ES-I3 (cell line): ENCODE measurements at regions not wholly inside any gene's neighbourhood (a gene's known extent, or its start where the extent isn't known, plus 50 kb on each side); places are given as distances from the start of the nearest gene placed in this dataset.

Experiments
- H3K36me3 ChIP-seq: 2 replicates; pipeline ENCODE4 v1.6.1; 2013; ENCODE audit warnings: mild to moderate bottlenecking, low read length, control low read depth, moderate library complexity; ENCODE audit not compliant: insufficient read depth
- H3K4me1 ChIP-seq: 2 replicates; pipeline ENCODE4 v1.6.1; 2013; ENCODE audit warnings: mild to moderate bottlenecking, control low read depth, low read length; ENCODE audit not compliant: insufficient read depth
- H3K9ac ChIP-seq: 2 replicates; pipeline ENCODE4 v1.6.1; 2013; ENCODE audit warnings: low read depth, mild to moderate bottlenecking, low read length, moderate library complexity
- H3K9me3 ChIP-seq: 2 replicates; pipeline ENCODE4 v1.6.1; 2013; ENCODE audit warnings: mild to moderate bottlenecking, low read length, moderate library complexity; ENCODE audit not compliant: control insufficient read depth, insufficient read depth

GRCh38 chr14:82113710-82114109 is 580.1 kb upstream of the SEL1L start:
- Histone ChIP-seq H3K9ac (no peak overlapping the region), H3K4me1 (no peaks in the 10 kb centered on the region), H3K36me3 (no peaks in the 10 kb centered on the region), H3K9me3 (no peaks in the 10 kb centered on the region)

- Histone ChIP-seq H3K4me1 (no peaks in the 10 kb centered on the region), H3K9ac (no peak overlapping the region), H3K36me3 (no peaks in the 10 kb centered on the region), H3K9me3 (no peaks in the 10 kb centered on the region)
Observed at GRCh38 chr14:82116721-82117120, 583.1 kb upstream of the SEL1L start.

- H3K9ac ChIP-seq = no peak overlapping the region
- H3K9me3 ChIP-seq = no peaks in the 10 kb centered on the region
- H3K36me3 ChIP-seq = no peaks in the 10 kb centered on the region
- H3K4me1 ChIP-seq = no peaks in the 10 kb centered on the region
Observed at GRCh38 chr14:82122655-82123054, 589.0 kb upstream of the SEL1L start.

GRCh38 chr14:82124511-82124910 is 590.9 kb upstream of the SEL1L start:
- Histone ChIP-seq H3K36me3 (no peaks in the 10 kb centered on the region), H3K4me1 (no peaks in the 10 kb centered on the region), H3K9ac (no peak overlapping the region), H3K9me3 (no peaks in the 10 kb centered on the region)

- Histone ChIP-seq H3K36me3 (no peaks in the 10 kb centered on the region), H3K9ac (no peak overlapping the region), H3K9me3 (no peaks in the 10 kb centered on the region), H3K4me1 (no peaks in the 10 kb centered on the region)
Observed at GRCh38 chr14:82126006-82126405, 592.4 kb upstream of the SEL1L start.

- H3K36me3 ChIP-seq = no peaks in the 10 kb centered on the region
- H3K9me3 ChIP-seq = no peaks in the 10 kb centered on the region
- no peaks in the 10 kb centered on the region for H3K4me1 ChIP-seq
- no peak overlapping the region for H3K9ac ChIP-seq
Observed at GRCh38 chr14:82134411-82134810, 600.8 kb upstream of the SEL1L start.

- Histone ChIP-seq H3K4me1 (no peaks in the 10 kb centered on the region), H3K9ac (no peak overlapping the region), H3K9me3 (peaks cover 3% of the 10 kb centered on the region), H3K36me3 (no peaks in the 10 kb centered on the region)
Observed at GRCh38 chr14:82138431-82138830, 604.8 kb upstream of the SEL1L start.

- H3K36me3 ChIP-seq = no peaks in the 10 kb centered on the region
- H3K9me3 ChIP-seq = no peaks in the 10 kb centered on the region
- H3K4me1 ChIP-seq = no peaks in the 10 kb centered on the region
Observed at GRCh38 chr14:82146846-82147245, 613.2 kb upstream of the SEL1L start.

GRCh38 chr14:82153689-82154088 is 620.0 kb upstream of the SEL1L start:
- H3K9ac ChIP-seq = no peak overlapping the region
- H3K4me1 ChIP-seq = no peaks in the 10 kb centered on the region
- H3K36me3 ChIP-seq = no peaks in the 10 kb centered on the region
- no peaks in the 10 kb centered on the region for H3K9me3 ChIP-seq

More at GRCh38 chr14:82146846-82147245, 613.2 kb upstream of the SEL1L start:
- no peak overlapping the region for H3K9ac ChIP-seq

- no peak overlapping the region for H3K9ac ChIP-seq
- H3K36me3 ChIP-seq = no peaks in the 10 kb centered on the region
- H3K4me1 ChIP-seq = no peaks in the 10 kb centered on the region
- no peaks in the 10 kb centered on the region; the same call in 1 of the 2 replicates for H3K9me3 ChIP-seq
Observed at GRCh38 chr14:82159624-82160023, 626.0 kb upstream of the SEL1L start.

- Histone ChIP-seq H3K9me3 (no peaks in the 10 kb centered on the region; the same call in 1 of the 2 replicates), H3K36me3 (no peaks in the 10 kb centered on the region), H3K4me1 (no peaks in the 10 kb centered on the region), H3K9ac (no peak overlapping the region)
Observed at GRCh38 chr14:82180139-82180538, 646.5 kb upstream of the SEL1L start.

- no peaks in the 10 kb centered on the region for H3K4me1 ChIP-seq
- H3K9me3 ChIP-seq = no peaks in the 10 kb centered on the region; the same call in 1 of the 2 replicates
- H3K36me3 ChIP-seq = no peaks in the 10 kb centered on the region
- no peak overlapping the region for H3K9ac ChIP-seq
Observed at GRCh38 chr14:82182646-82183045, 649.0 kb upstream of the SEL1L start.

GRCh38 chr14:82190742-82191141 is 657.1 kb upstream of the SEL1L start:
- no peak overlapping the region for H3K9ac ChIP-seq
- no peaks in the 10 kb centered on the region; the same call in 1 of the 2 replicates for H3K9me3 ChIP-seq
- no peaks in the 10 kb centered on the region for H3K36me3 ChIP-seq
- no peaks in the 10 kb centered on the region for H3K4me1 ChIP-seq

GRCh38 chr14:82192387-82192786 is 658.7 kb upstream of the SEL1L start:
- Histone ChIP-seq H3K9me3 (no peaks in the 10 kb centered on the region; the same call in 1 of the 2 replicates), H3K36me3 (no peaks in the 10 kb centered on the region), H3K9ac (no peak overlapping the region), H3K4me1 (no peaks in the 10 kb centered on the region)

- Histone ChIP-seq H3K4me1 (no peaks in the 10 kb centered on the region), H3K36me3 (no peaks in the 10 kb centered on the region)
Observed at GRCh38 chr14:82223276-82223675, 689.6 kb upstream of the SEL1L start.

GRCh38 chr14:82224610-82225009 is 691.0 kb upstream of the SEL1L start:
- no peak overlapping the region for H3K9ac ChIP-seq
- H3K36me3 ChIP-seq = no peaks in the 10 kb centered on the region
- no peaks in the 10 kb centered on the region for H3K9me3 ChIP-seq
- no peaks in the 10 kb centered on the region for H3K4me1 ChIP-seq

More at GRCh38 chr14:82223276-82223675, 689.6 kb upstream of the SEL1L start:
- no peak overlapping the region for H3K9ac ChIP-seq
- no peaks in the 10 kb centered on the region for H3K9me3 ChIP-seq
